ENCODE measurements at regions not wholly inside any gene's neighbourhood (a gene's known extent, or its start where the extent isn't known, plus 50 kb on each side); places are given as distances from the start of the nearest gene placed in this dataset.
A peak's percentile ranks its signal among the peaks of the same experiment; 100 is the strongest.

- ATAC-seq = no peak
- Histone ChIP-seq H3K9me3 (no peaks in the 10 kb centered on the region), H3K4me3 (no peak overlapping the region), H3K36me3 (no peaks in the 10 kb centered on the region), H3K27ac (no peak overlapping the region), H3K27me3 (no peaks in the 10 kb centered on the region), H3K4me1 (peaks cover 25% of the 10 kb centered on the region)
- DNase-seq = no peak
- no peak for TF ChIP-seq CTCF (IDR thresholded peaks at IDR 0.05)
- intact Hi-C loops (cut with DNase I) = loop anchor here (10.0 kb wide), 1 partner anchor 113 kb away; the partner anchor contains the start of gene KLF13
Observed at GRCh38 chr15:31211353-31211752, 109.8 kb upstream of the TRPM1 start.

GRCh38 chr15:31212326-31213080 lies 111.0 kb upstream of the TRPM1 start:
- H3K27ac ChIP-seq = peak overlapping the region; percentile 33
- peaks cover 36% of the 10 kb centered on the region for H3K4me1 ChIP-seq
- intact Hi-C loops (cut with DNase I) = loop anchor here (10.0 kb wide), 1 partner anchor 112 kb away; the partner anchor contains the start of gene KLF13
- no peak for DNase-seq
- ATAC-seq = no peak
- H3K36me3 ChIP-seq = no peaks in the 10 kb centered on the region
- H3K4me3 ChIP-seq = no peak overlapping the region
- no peaks in the 10 kb centered on the region for H3K9me3 ChIP-seq
- no peak for TF ChIP-seq CTCF (IDR thresholded peaks at IDR 0.05)
- no peaks in the 10 kb centered on the region for H3K27me3 ChIP-seq

GRCh38 chr15:31214158-31214863 lies 112.3 kb upstream of the KLF13 start:
- Histone ChIP-seq H3K27ac (peak overlapping the region; percentile 99), H3K4me1 (peaks cover 36% of the 10 kb centered on the region), H3K4me3 (no peak overlapping the region), H3K9me3 (no peaks in the 10 kb centered on the region), H3K27me3 (no peaks in the 10 kb centered on the region), H3K36me3 (no peaks in the 10 kb centered on the region)
- no peak for ATAC-seq
- intact Hi-C loops (cut with DNase I) = loop anchor here (10.0 kb wide), 1 partner anchor 110 kb away; the partner anchor contains the start of gene KLF13
- DNase-seq = no peak
- no peak for TF ChIP-seq CTCF (IDR thresholded peaks at IDR 0.05)

GRCh38 chr15:31214864-31215489 lies 111.7 kb upstream of the KLF13 start:
- intact Hi-C loops (cut with DNase I) = loop anchor here (10.0 kb wide), 1 partner anchor 110 kb away; the partner anchor contains the start of gene KLF13
- H3K27me3 ChIP-seq = no peaks in the 10 kb centered on the region
- H3K27ac ChIP-seq = peak overlapping the region; percentile 99
- no peaks in the 10 kb centered on the region for H3K9me3 ChIP-seq
- no peak for TF ChIP-seq CTCF (IDR thresholded peaks at IDR 0.05)
- DNase-seq (peak; percentile 92), ATAC-seq (peak; percentile 64)
- H3K4me1 ChIP-seq = peaks cover 36% of the 10 kb centered on the region
- H3K36me3 ChIP-seq = no peaks in the 10 kb centered on the region
- peak overlapping the region; percentile 63 for H3K4me3 ChIP-seq

GRCh38 chr15:31215490-31216214 lies 111.0 kb upstream of the KLF13 start:
- Histone ChIP-seq H3K36me3 (no peaks in the 10 kb centered on the region), H3K9me3 (no peaks in the 10 kb centered on the region), H3K4me1 (peaks cover 36% of the 10 kb centered on the region), H3K4me3 (peak overlapping the region; percentile 63), H3K27ac (peak overlapping the region; percentile 99), H3K27me3 (no peaks in the 10 kb centered on the region)
- peak; percentile 84 for ATAC-seq
- peak; percentile 95 for DNase-seq
- peak; percentile 89 for TF ChIP-seq CTCF (IDR thresholded peaks at IDR 0.05)
- intact Hi-C loops (cut with DNase I) = loop anchor here (10.0 kb wide), 1 partner anchor 109 kb away; the partner anchor contains the start of gene KLF13

Measured in upper lobe of right lung (tissue), 1 donor.